GM20000 (cell line): ENCODE measurements at regions not wholly inside any gene's neighbourhood (a gene's known extent, or its start where the extent isn't known, plus 50 kb on each side); places are given as distances from the start of the nearest gene placed in this dataset.

Source experiments
- DNase-seq: peaks from one replicate; pipeline ENCODE4 v3.0.0; 2012; ENCODE audit warnings: low spot score
- TF ChIP-seq, protein P1 (sequence below): IDR thresholded peaks from 2 replicates; pipeline ENCODE4 v1.5.1; 2012; ENCODE audit warnings: mild to moderate bottlenecking, control low read depth; ENCODE audit errors: extremely low read depth, missing control alignments

DNA sequence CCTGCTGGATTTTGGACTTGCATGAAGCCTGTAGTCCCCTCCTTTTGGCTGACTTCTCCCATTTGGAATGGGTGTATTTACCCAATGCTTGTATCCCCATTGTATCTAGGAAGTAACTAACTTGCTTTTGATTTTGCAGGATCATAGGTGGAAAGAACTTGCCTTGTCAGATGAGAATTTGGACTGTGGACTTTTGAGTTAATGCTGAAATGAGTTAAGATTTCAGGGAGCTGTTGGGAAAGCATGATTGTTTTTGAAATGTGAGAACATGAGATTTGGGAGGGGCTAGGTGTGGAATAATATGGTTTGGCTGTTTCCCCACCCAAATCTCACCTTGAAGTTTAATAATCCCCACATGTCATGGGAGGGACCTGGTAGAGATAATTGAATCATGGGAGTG lies 189.6 kb upstream of the CDKN2B start:
- no peak for DNase-seq
- TF ChIP-seq, protein P1, sequence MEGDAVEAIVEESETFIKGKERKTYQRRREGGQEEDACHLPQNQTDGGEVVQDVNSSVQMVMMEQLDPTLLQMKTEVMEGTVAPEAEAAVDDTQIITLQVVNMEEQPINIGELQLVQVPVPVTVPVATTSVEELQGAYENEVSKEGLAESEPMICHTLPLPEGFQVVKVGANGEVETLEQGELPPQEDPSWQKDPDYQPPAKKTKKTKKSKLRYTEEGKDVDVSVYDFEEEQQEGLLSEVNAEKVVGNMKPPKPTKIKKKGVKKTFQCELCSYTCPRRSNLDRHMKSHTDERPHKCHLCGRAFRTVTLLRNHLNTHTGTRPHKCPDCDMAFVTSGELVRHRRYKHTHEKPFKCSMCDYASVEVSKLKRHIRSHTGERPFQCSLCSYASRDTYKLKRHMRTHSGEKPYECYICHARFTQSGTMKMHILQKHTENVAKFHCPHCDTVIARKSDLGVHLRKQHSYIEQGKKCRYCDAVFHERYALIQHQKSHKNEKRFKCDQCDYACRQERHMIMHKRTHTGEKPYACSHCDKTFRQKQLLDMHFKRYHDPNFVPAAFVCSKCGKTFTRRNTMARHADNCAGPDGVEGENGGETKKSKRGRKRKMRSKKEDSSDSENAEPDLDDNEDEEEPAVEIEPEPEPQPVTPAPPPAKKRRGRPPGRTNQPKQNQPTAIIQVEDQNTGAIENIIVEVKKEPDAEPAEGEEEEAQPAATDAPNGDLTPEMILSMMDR, result no peak

DNA sequence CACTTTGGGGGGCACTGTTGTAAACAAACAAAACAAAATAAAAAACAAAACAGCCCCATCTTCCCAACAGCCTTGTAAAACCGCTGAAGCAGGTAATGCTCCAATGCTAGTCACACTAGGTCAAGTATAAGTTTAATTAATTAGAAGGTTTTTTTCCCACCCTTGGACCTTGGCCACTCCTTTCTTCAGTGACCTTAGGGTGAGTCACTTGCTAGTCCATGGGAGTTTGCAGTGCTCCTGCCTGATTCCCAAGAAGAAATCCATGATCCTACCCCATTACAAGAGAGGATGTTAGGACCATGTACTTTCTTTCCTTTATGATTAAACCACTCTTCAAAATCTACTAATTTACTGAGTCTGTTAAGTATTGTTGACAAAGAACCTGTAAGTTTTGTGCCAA lies 192.2 kb upstream of the CDKN2B start:
- TF ChIP-seq, protein P1, result no peak
- DNase-seq, result no peak

DNA sequence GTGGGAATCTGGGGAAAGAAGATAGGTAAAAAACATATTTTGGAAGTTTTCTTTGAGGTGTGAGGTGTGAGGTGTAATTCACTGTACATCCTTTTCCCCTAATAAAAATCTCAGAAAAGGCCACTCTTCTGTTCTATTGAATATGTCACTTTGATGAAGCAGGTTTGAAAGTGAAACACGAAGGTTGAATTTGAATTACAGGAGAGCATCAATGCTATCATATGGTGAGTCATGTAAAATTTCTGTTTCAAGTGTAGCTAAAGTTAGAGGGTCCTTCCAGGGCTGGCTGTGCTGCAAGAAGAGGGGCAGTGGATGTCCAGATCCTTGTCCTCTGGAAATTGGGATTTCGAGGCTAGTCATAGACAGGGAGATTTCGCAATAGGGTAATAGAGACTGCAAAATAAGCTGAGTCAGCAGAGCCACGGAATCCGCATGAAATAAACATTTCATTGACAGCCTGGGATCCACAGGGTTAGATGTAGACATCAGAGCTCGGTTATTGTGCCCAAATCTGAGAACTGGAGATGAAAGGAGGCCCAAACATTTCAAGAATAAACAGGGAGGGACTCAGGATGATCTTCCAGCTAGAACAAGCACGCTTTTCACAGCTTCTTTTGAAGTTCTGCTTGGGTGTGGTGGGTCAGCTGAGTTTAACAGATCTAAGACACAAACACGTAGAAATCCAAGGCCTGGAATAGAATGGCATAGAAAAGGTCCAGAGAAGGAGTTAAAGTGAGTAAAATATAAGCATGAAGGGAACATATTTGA lies 194.4 kb upstream of the CDKN2B start:
- TF ChIP-seq, protein P1, result no peak
- no peak for DNase-seq

DNA sequence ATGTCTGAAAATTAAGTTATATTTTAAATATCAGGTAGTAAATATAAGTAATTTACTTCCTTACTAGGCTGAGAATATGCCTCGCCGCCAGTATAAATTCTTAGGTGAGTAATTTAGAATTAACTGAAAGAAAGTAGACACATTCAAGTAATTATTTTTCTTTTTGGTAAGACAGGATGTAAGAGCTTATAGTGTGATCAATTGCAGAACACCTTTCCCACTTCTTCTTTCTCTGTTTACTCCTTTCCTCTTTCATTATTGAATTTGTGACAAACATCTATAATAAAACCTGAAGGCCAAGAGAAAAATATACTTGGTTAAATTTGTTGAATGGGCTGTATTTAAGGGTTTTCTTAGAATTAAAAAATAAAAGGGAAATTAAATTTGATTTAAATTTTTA lies 195.1 kb upstream of the CDKN2B start:
- no peak for DNase-seq
- TF ChIP-seq, protein P1, result no peak

DNA sequence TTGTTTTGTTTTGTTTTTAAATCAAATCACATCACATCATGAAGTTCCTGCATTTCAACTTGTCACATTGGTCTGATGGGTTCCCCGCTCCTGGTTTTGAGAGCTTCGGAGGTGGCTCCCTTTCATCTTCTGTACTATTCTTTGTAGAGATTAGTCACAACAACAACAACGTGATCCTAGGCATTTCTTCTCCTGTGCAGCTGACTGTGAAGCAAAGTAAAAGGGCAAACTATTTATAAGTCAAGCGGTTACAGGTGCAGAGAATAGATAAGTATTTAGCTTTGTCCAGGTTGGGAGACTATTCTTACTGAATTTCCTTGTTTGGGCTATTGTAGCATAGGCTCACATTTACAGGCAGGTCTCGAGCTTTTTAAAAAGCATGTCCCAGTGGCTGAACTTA lies 197.7 kb upstream of the CDKN2B start:
- TF ChIP-seq, protein P1, result no peak
- no peak for DNase-seq

DNA sequence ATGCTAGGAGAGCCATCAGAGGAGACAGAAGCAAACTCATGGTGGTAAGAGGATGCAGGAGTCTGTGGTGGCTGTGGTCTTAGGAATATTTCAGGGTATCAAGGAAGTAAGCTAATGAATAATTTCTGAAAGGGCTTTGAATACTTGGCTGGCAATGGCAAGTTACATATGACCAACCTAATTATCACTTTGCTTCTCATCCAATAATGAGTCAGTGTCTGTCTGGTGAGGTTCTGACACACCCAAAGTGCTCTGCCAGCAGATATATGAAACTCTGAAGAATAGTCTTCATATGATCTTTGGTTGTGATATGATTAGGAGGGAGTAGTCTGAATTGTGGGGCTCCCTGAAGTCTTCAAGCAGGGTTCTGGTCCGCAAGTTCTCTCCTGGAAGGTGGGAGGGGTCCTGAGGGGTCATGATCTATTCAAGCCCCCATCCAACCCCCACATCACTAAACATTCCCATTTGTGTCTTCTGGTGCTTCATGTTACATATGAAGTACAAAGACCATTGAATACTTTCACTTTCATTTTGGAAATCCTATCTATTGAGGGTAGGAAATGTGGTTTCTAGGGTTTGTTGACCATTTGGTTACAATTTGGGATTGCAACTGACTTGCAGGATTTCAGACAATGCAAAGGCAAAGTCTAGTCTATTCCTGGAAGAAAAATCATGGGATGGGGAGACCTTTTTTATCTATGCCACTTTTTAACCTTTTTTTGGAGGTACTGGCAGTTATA lies 199.9 kb upstream of the CDKN2B start:
- no peak for DNase-seq
- TF ChIP-seq, protein P1, result no peak

DNA sequence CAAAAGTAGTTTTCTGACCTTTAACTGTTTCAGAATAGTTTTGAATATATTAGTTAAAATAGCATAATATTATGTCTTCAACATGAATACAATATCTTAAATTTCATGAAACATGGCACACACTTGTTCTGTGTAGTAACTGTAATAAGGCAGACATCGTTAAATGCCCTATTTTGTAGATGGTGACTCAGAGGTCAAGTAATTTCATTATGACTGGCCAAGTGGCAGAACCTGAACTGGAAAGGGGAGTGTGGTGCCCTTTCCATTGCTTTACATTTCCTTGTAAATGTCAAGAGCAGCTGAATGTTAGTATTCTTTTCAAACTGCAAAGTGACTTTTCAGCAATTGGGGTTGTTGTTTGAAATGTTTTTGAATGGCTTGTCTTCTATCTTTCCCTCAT lies 201.2 kb upstream of the CDKN2B start:
- no peak for DNase-seq
- TF ChIP-seq, protein P1, result no peak
